ENCODE measurements at regions not wholly inside any gene's neighbourhood (a gene's known extent, or its start where the extent isn't known, plus 50 kb on each side); places are given as distances from the start of the nearest gene placed in this dataset.
"Not testable (repeated sequence)": the region's sequence is repeated elsewhere in the genome, so short reads cannot be mapped to it uniquely, and the experiment has no call there.

GRCh38 chr4:9544851-9545250 is 100.6 kb downstream of the DEFB131A start:
- BruUV-seq (replicated peaks); H3K79me2 ChIP-seq (ENCODE audit: control insufficient read depth, insufficient read depth, low read length); H3K4me1 ChIP-seq (ENCODE audit: control insufficient read depth, insufficient read depth, low read length); H3K4me3 ChIP-seq; H3K4me2 ChIP-seq (ENCODE audit: control insufficient read depth, insufficient read depth); H3K9me3 ChIP-seq (replicated peaks; ENCODE audit: control insufficient read depth, insufficient read depth, low read length); DNase-seq (ENCODE audit: low read depth, low spot score); SMC1A ChIA-PET (ENCODE audit: uncharacterized antibody, unreplicated experiment); H3K27me3 ChIP-seq (replicated peaks in 1 of 2; ENCODE audit: control insufficient read depth in 2 of 2, insufficient read depth in 2 of 2, low read length in 1 of 2); H4K20me1 ChIP-seq (ENCODE audit: control insufficient read depth, insufficient read depth); POLR2A ChIA-PET; FAIRE-seq; CTCF ChIA-PET; H2AFZ ChIP-seq (ENCODE audit: control insufficient read depth, low read depth, low read length); ATAC-seq; intact Hi-C loops (cut with micrococcal nuclease; ENCODE audit: unreplicated experiment); H3K9ac ChIP-seq (ENCODE audit: control insufficient read depth, insufficient read depth, low read length); in situ Hi-C loops (cut with MboI); H3K27ac ChIP-seq (ENCODE audit: control insufficient read depth, insufficient read depth); H3K36me3 ChIP-seq (ENCODE audit: control insufficient read depth in 2 of 2, insufficient read depth in 2 of 2, low read length in 1 of 2): not testable (repeated sequence)
- WGBS (ENCODE audit: insufficient coverage, insufficient replicate concordance, low lambda C conversion rate, missing lambda C conversion rate) = 12% methylated on average over 2 of the region's 2 CpGs
- RAD21 ChIA-PET (ENCODE audit: unreplicated experiment) = interaction anchor here (1.2 kb wide), 1 partner anchor 13 kb away, joined by 3 read pairs; no protein-coding TSS in a partner anchor

- H3K4me1 ChIP-seq (ENCODE audit: control insufficient read depth, insufficient read depth, low read length); intact Hi-C loops (cut with micrococcal nuclease; ENCODE audit: unreplicated experiment); H3K9me3 ChIP-seq (replicated peaks; ENCODE audit: control insufficient read depth, insufficient read depth, low read length); ATAC-seq; H3K4me2 ChIP-seq (ENCODE audit: control insufficient read depth, insufficient read depth); H3K27me3 ChIP-seq (replicated peaks in 1 of 2; ENCODE audit: control insufficient read depth in 2 of 2, insufficient read depth in 2 of 2, low read length in 1 of 2); H3K27ac ChIP-seq (ENCODE audit: control insufficient read depth, insufficient read depth); H3K79me2 ChIP-seq (ENCODE audit: control insufficient read depth, insufficient read depth, low read length); POLR2A ChIA-PET; CTCF ChIA-PET; H4K20me1 ChIP-seq (ENCODE audit: control insufficient read depth, insufficient read depth); SMC1A ChIA-PET (ENCODE audit: uncharacterized antibody, unreplicated experiment); H3K4me3 ChIP-seq; in situ Hi-C loops (cut with MboI); DNase-seq (ENCODE audit: low read depth, low spot score); H3K9ac ChIP-seq (ENCODE audit: control insufficient read depth, insufficient read depth, low read length); FAIRE-seq; H2AFZ ChIP-seq (ENCODE audit: control insufficient read depth, low read depth, low read length); H3K36me3 ChIP-seq (ENCODE audit: control insufficient read depth in 2 of 2, insufficient read depth in 2 of 2, low read length in 1 of 2); RAD21 ChIA-PET (ENCODE audit: unreplicated experiment); BruUV-seq (replicated peaks): not testable (repeated sequence)
- WGBS (ENCODE audit: insufficient coverage, insufficient replicate concordance, low lambda C conversion rate, missing lambda C conversion rate) = 17% methylated on average over 6 of the region's 6 CpGs
Observed at GRCh38 chr4:9547470-9547869, 103.3 kb downstream of the DEFB131A start.

GRCh38 chr4:9556076-9556475 is 111.9 kb downstream of the DEFB131A start:
- H3K4me1 ChIP-seq (ENCODE audit: control insufficient read depth, insufficient read depth, low read length); H3K27ac ChIP-seq (ENCODE audit: control insufficient read depth, insufficient read depth); H3K36me3 ChIP-seq (ENCODE audit: control insufficient read depth in 2 of 2, insufficient read depth in 2 of 2, low read length in 1 of 2); FAIRE-seq; RAD21 ChIA-PET (ENCODE audit: unreplicated experiment); H4K20me1 ChIP-seq (ENCODE audit: control insufficient read depth, insufficient read depth); H3K9me3 ChIP-seq (replicated peaks; ENCODE audit: control insufficient read depth, insufficient read depth, low read length); ATAC-seq; BruUV-seq (replicated peaks); H3K9ac ChIP-seq (ENCODE audit: control insufficient read depth, insufficient read depth, low read length); in situ Hi-C loops (cut with MboI); CTCF ChIA-PET; SMC1A ChIA-PET (ENCODE audit: uncharacterized antibody, unreplicated experiment); intact Hi-C loops (cut with micrococcal nuclease; ENCODE audit: unreplicated experiment); H2AFZ ChIP-seq (ENCODE audit: control insufficient read depth, low read depth, low read length); H3K4me3 ChIP-seq; H3K79me2 ChIP-seq (ENCODE audit: control insufficient read depth, insufficient read depth, low read length); POLR2A ChIA-PET; H3K27me3 ChIP-seq (replicated peaks in 1 of 2; ENCODE audit: control insufficient read depth in 2 of 2, insufficient read depth in 2 of 2, low read length in 1 of 2); H3K4me2 ChIP-seq (ENCODE audit: control insufficient read depth, insufficient read depth); DNase-seq (ENCODE audit: low read depth, low spot score): not testable (repeated sequence)
- 3% methylated on average over 6 of the region's 6 CpGs for WGBS (ENCODE audit: insufficient coverage, insufficient replicate concordance, low lambda C conversion rate, missing lambda C conversion rate)

GRCh38 chr4:9577869-9578268 is 133.7 kb downstream of the DEFB131A start:
- SMC1A ChIA-PET (ENCODE audit: uncharacterized antibody, unreplicated experiment); H4K20me1 ChIP-seq (ENCODE audit: control insufficient read depth, insufficient read depth); POLR2A ChIA-PET; intact Hi-C loops (cut with micrococcal nuclease; ENCODE audit: unreplicated experiment); BruUV-seq (replicated peaks); DNase-seq (ENCODE audit: low read depth, low spot score); H3K4me3 ChIP-seq; CTCF ChIA-PET; RAD21 ChIA-PET (ENCODE audit: unreplicated experiment); H3K27ac ChIP-seq (ENCODE audit: control insufficient read depth, insufficient read depth); H3K9ac ChIP-seq (ENCODE audit: control insufficient read depth, insufficient read depth, low read length); ATAC-seq; H3K79me2 ChIP-seq (ENCODE audit: control insufficient read depth, insufficient read depth, low read length); H3K27me3 ChIP-seq (replicated peaks in 1 of 2; ENCODE audit: control insufficient read depth in 2 of 2, insufficient read depth in 2 of 2, low read length in 1 of 2); in situ Hi-C loops (cut with MboI); H3K9me3 ChIP-seq (replicated peaks; ENCODE audit: control insufficient read depth, insufficient read depth, low read length); H3K4me2 ChIP-seq (ENCODE audit: control insufficient read depth, insufficient read depth); H3K36me3 ChIP-seq (ENCODE audit: control insufficient read depth in 2 of 2, insufficient read depth in 2 of 2, low read length in 1 of 2); H2AFZ ChIP-seq (ENCODE audit: control insufficient read depth, low read depth, low read length); FAIRE-seq; H3K4me1 ChIP-seq (ENCODE audit: control insufficient read depth, insufficient read depth, low read length): not testable (repeated sequence)
- 33% methylated on average over 3 of the region's 3 CpGs for WGBS (ENCODE audit: insufficient coverage, insufficient replicate concordance, low lambda C conversion rate, missing lambda C conversion rate)
